Stimulated activated CD8-positive, alpha-beta memory T cell treated with anti-CD3 and anti-CD28 coated beads, Interleukin-15, amount 100 ng/mL, for 48 hours (primary cell): ENCODE measurements at regions not wholly inside any gene's neighbourhood (a gene's known extent, or its start where the extent isn't known, plus 50 kb on each side); places are given as distances from the start of the nearest gene placed in this dataset.

ENCODE experiments used
- DNase-seq, 2 donors: peaks; one replicate each; pipeline ENCODE4 v3.0.0-alpha.2; 2020; ENCODE audit warnings: low read depth in 2 of 2

DNA sequence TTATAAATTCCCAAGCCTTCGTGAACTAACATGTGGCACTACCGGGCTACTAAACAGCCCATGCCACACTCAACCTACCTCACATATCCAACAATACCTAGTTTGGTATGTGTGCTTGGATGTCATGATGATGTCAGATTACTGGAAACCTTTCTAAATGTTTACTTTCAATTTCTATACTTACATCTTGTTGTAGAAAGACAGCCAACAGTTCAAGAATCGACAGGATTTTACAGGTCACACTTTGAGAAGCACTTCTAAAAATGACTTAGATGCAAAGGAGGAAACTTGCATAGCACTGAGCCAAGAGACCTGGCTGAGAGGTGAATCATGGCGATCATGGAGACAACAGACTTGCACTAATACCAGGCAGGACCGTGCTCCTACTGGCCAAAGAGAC lies 209.9 kb downstream of the COL4A1 start:
- no peak for DNase-seq

DNA sequence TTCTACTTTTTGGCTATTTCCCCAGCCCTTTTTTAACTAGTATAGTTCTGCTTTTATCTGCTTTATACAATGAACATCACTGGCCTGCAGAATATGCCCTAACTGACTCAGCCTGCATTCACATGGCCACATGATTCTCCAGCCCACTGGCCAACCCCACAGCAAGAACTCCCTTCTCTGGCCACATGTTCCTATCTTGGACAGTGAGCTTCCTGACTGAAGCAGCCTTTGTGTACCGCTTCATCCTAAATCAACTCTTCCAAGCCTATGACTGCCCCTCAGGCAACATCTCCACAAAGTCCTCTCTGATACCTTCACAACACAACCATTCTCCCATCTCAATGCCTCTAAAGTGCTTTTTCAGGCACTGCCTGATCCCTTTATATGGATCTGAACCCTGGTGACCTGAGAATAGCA lies 214.1 kb downstream of the COL4A1 start:
- DNase-seq, result no peak

DNA sequence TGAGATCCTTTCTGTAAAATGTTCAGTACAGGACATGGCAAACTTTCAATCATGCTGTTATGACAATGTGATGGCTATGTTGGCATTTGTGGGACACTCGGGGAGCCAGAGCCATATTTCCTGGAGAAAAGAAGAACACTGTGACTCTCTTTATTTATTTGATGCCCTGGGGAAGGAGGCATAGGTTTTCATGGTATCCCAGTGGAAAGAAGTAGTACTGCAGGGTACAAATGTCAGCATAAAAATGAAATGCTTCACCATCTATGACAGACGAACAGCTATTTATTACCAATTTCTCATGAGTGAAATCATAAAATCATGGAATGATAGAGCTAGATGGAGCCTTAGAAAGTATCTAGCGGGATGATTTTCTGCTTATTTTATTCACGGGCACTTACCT lies 217.1 kb downstream of the COL4A1 start:
- no peak for DNase-seq

DNA sequence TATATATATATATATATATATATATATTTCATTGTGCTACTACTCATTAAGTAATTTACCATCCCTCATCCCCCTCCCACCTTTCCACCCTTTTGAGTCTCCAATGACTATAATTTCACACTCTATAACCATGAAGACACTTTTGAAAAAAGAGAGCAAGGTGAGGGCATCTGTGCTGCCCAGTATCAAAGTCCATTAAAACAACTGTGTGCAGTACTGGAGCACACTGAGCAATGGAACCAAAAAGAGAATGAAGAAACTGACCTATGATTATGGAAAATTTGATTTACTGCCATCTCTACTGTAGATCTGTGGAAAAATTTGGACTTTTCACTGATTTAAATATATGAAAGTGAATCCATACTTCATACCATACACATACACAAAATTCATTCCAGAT lies 217.9 kb downstream of the COL4A1 start:
- DNase-seq, result no peak

DNA sequence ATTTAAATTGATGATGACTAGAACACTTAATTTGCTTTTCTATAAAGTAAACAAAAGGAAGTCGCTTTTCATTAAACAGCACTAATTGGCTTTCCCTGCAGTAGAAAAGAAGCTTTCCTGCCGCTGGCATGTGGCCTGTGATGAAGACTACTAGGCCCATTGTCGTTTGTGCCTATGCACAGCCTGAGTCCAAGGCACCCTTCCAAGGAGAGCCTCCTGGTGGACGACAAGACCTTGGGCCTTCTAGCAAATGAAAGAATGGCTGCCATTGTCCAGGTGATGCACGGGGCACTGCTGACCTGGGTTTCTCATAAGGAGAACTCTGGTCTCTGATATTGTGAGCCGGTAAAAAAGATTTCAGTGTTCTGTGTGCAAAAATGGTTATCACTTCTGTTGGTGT lies 233.0 kb downstream of the COL4A1 start:
- DNase-seq, result no peak

DNA sequence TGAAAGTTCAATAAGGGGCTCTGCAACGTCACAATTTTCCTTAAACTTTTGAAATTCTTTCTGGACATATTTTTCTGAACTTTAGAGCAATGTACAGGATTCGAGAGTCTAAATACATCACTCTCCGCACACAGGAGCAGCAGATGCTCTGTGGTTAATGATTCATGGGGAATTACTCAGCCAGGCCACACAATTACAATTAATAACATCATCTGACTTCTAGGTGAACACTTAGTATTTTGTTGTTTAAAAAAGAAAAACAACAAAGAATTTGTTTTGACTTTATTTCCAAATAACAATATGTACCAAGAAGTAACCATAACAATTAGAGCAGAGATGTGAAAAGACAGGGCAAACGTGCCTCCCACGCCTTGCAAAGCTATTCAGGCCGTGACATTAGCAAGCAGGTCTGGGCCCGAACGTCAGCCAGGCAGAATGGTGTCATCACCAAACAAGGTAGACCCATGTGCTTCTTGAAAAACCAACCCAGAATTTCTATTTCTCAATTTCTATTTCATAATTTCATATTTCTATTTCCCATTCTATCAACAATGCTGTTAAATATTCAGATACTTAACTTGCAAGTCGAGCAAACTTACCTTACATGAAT lies 236.3 kb downstream of the COL4A1 start:
- DNase-seq, result no peak

DNA sequence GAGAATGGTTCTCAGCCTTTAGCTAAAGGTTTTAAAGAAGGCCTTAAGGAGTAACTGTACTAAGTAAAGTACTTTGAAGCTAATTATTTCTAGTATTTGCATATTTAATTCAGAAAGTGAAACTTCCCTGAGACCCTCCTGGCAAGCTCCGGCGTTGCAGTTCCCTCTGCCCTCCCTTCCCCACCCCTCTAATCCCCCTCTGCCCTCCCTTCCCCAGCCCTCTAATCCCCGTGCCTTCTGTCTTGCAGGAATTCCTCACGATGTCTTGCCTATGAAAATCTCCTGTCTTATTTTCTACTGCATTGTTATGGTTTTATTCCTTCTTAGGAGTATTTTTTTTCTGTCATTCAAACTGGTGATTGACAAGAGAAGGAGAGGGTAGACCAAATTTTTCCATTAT lies 236.9 kb downstream of the COL4A1 start:
- DNase-seq, result no peak

DNA sequence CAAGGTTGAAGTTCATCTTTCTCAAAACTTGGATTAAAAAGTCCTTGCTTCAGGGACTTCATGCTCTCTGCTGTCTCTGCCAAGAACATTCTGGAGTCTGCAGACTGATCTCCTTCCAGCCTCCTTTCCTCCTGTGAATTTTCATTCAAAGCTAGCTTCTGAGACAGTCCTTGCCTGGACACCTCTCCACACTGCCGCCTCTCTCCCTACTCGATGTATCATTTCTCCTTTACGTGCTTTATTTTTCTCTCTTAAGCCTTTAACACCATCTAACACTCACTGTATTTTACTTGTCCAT lies 238.8 kb downstream of the COL4A1 start:
- DNase-seq, result no peak

DNA sequence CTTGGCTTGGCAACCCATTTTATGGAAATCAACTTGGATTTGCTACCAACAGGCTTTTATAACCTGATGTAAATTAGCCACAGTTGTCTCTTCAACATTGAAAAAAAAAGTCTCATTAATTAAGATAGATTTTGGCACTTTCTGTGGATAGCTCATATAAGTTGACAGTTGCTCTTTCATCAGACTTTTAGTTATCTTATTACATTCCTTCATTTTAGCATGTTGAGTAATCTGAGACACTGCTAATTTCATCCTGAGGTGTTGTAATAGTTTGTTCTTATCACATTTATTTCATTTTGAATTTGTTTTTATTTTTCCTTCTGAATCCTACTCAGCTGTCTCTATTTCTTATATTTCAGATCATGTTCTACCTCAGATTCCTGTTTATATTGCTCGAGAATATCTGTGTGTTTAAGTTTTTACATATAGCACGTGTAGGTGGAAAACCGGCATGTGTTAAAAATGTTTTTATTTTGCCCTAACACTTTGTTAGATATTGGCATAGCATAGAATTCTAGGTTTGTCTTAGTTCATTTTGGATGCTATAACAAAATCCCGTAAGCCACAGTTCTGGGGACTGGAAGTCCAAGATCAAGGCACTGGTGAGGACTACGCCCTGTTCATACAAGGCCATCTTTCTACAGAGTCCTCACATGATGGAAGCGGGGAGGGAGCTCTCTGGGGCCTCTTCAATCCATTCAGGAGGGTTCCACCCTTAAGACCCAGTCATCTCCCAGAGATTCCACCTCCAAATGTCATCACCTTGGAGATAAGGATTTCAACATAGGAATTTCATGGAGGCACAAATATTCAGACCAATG lies 239.4 kb downstream of the COL4A1 start:
- DNase-seq, result no peak

DNA sequence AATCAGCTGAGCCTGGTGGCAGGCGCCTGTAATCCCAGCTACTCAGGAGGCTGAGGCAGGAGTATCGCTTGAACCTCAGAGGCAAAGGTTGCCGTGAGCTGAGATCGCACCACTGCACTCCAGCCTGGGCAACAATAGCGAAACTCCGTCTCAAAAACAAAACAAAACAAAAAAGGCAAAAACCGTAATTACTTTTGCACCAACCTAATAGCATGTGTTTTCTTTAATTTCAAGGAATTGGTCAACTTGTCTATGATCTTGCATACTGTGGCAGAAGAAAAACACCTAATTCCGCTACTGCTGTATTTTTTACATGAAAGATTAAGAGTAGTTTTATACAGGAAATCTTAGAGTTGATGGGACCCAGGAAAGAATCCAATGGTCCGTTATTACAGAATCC lies 241.2 kb downstream of the COL4A1 start:
- no peak for DNase-seq

DNA sequence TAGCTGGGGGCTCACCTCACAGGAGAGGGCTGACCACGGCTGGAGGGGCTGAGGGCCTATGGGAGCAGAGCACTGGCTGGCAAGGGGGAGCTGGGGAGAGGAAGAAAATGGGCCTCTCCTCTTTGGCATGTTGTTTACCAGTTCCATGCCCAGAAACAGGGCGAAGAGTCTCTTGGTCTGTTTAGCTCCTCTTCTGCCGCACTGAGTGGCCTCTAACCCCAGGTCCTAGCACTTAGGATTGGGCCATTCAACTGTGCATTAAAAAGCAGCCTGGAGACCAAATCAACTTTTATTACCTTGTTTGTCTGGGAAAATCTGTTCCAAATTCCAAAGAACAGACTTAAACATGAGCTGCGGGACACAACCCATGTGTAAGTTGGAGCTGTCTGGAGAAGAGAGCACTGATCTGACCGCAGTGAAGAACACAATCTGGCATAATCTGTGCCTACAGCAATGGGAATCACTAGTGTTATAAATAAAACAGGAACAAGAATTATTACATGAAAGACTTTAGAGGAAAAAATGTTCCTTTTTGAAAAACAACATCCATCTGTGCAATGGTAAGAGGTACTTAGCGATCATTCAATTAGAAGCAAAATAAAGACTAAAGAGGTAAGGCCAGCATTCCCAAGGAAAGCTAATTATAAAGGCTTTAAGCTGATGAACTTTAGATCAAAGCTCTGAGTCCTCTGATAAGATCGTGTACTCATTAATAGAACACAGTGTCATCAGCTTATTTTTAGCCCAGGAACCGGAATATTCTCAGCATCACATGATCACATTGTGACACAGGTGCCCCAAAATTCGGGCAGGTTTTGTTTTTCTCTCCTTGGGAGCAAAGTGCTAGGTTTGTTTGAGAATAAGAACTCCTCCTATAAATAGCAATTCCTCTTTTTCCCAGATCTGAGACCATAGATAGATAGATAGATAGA lies 243.2 kb downstream of the COL4A1 start:
- DNase-seq, result no peak

DNA sequence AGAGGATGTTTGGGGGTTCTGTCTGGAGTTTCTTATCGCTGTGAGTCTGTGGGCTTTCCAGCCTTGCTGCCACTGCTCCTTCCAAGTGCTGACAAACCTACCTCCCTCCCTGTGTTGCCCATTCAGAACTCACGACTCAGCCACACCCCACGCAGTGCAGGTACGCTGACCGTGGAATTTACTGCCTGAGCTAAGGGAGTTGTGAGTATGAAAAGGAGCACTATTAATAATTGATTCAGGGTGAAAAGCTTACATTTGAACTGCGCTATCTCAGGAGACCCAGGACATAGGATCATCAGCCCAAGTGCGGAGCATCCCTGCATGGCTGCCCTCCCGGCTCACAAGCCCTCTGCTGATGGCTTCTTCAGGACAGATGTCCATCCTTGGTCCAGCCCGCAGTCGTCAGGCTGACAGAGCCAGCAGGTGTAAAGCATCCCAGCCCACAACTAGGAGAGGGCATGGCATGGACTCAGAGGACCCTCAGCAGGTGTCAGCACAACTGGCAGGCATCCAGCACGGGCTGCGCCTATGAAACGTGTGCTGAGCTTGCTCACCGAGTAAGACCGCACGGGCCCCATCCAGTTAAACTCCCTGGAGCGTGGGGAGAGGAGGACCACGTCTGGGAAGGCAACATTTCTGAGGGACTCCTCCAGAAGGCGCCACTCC lies 244.0 kb downstream of the COL4A1 start:
- DNase-seq, result no peak

DNA sequence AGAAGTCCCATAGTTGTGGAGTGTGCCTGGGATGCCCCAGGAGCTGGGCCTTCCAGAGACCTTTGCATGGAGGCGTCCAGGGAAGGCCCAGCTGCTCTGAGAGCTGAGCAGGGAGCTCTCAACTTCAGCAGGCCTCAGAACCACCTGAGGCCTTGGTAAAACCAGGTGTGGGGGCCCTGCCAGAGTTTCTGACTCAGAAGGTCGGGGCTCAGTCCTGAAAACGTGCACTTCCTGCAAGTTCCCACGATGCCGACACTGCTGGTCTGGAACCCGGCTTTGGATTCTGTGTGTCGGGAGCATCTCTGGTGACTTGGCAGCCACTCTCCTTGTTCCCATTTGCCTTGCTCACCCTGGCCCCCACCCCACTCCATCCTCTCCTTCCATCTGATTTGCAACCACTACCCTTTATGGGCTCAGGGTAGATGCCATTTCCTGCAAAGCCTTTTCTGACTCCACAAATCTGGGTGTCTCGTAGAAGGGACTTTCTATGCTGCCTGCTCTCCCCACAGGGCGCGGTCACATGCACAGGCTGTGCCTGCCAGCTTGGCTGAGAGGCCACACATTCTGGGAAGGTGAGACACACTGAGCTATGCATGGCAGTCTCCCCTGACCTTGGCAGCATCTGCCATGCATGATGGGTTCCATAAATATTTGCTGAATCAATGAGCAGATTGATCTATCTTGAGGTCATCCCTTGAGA lies 244.7 kb downstream of the COL4A1 start:
- DNase-seq, result no peak

DNA sequence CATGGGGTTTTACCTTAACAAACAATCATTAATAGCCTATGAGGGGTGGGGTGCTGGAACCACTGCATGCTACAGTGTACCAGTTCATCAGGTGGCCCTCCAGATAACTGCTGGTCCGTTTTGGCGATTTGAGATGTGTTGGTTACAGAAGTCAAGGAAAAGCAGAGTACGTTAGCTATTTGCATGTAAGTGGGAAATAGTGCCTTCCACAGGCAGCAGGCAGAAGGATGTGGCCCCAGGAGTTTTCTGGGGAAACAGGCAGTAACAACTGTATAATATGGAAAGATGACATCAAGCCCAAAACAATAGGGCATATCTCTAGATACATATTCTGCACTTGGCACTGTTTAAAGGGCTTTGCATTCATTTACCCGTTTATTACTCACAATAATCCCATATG lies 245.7 kb downstream of the COL4A1 start:
- no peak for DNase-seq

DNA sequence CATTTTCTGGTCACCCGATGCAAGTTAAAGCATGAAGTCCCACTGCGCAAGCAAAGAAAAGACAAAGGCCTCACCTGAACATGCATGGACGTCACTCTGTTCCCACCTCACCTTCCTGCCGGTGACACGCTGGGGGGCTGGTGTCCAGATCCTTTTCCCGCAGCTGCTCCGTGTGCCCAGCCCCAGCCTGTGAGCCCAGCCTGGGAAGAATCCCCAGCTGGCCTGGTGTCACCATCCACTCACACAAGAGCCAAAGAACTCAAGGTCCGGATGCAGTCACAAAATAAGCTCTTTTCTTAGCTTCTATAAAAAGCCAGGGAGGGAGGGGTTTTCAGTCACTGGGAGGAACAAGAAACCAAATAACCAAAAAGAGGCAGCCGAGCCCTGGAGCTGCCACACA lies 249.9 kb downstream of the COL4A1 start:
- no peak for DNase-seq

DNA sequence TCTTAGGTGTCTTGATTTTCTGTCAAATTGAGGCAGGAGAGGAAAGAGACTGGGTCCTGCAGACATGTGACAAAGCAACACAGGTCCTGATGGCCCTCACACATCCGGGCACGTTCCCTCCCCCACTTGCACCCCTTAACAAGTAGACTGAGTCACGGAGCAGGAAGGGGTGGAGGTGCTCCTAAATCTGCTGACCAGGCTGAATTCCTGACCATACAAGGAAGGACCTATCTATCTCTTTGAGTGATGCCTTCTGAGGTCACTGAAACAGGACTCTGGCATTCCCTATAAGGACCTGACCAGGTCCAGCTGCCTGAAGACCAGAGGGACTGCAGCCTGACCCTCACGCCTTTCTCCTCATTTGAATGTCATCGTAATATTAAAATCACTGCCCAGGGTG lies 250.3 kb downstream of the COL4A1 start:
- DNase-seq, result no peak

DNA sequence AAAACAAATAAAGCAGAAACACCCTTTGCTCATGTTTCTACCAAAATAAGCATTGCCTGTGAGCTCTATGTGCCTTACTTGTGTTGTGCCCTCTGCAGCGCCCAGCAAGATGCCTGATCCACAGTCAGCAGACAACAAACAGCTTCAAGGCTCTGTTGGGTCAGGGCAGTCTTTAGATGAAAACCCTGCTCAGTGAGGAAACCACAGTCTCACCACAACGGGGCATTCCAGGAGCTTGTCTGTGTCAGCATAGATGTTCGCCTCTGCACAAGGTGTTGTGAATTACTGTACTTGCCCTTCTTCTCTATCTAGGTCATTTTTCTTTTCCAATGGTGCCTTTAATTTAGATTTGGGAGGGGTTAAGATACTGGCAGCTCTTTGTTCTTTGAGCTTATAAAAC lies 251.9 kb downstream of the COL4A1 start:
- no peak for DNase-seq

DNA sequence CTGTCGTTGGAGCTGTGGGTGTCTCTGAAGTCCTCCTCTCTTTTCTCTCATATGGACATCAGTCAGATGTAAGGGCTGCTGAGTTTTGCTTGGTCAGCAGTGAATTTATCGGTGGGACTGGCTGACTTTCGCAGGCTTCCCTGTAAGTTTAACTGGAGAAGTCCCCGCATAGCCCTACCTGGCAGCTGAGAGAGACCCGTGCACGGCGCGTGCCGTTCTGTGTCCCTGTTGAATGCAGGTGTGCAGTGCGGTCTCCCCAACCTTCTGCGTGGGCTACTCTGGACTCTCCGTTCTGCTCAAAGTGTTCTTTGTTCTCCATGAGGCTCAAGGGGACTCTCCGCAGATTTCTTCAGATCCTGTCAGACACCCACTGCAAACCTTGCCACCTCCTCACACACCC lies 252.9 kb downstream of the COL4A1 start:
- no peak for DNase-seq

DNA sequence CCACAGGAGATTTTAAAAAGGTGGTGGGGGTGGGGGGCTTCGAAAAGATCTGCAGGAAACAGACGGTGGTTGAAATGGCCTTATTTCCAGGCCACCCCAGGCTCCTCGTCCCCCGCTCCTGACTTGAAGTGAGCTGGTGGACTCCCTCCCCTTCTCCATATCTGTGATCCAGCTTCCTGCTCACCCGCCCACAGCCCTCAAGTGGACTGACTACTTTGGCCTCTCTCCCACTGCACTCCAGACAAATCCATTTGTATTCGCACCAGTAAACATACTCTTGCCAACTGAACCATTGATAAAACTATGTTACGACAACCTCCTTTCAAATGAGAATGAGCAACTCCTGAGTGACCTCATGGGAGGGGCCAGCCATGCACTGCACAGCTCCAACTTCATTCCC lies 259.5 kb downstream of the COL4A1 start:
- no peak for DNase-seq

DNA sequence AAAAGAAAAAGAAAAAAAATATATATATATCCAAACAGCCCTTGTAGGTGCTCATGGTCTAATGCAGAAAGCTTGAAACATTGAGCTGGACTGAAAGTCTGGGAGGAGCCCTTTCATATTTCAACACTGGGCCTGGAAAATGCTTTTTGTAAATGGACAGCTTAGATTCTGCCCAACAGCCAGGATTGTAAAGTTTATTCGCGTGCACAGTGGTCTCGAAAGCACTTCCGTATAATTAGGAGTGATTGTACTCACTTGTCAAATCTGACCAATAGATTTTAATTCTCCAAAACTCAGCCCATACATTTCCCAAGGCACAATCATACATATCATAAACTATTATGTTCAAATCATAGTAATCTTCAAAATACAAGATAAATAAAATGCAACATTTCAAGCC lies 260.1 kb downstream of the COL4A1 start:
- DNase-seq, result no peak

DNA sequence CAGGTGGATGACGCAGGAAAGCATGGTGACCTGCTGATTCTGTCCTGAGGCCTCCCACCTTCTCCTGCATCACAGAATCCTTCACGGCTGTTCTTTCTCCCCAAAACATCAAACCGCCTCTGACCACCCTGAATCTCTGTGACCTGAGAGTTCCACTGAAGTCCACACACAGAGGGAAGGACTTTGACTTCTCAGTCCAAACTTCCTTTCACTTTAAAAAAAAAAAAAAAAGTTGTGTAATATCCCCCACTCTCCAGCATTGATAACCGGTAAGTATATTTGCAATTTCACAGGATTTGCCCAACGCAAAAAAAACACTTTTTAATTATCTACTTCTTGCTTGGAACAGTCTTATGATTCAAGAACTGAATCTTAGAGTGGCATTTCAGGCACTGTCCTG lies 259.5 kb upstream of the IRS2 start:
- DNase-seq, result no peak

DNA sequence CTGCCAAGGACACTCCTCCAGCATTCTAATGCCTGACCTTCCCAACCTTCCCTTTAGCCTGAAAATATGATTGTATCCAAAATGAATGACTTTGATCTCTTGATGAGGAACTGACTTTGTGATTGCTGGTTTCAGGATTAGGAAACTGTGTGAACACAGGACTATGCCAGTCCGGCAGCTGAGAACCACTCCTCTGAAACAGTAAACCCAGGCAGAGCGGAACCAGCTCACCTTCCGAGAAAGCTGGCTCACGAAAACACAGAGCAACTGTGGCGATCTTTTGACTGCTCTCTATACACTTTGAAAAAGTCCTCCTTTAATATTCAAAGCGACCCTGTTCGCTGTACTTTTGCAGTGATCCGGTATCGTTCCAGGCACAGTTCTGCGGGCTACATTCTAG lies 258.8 kb upstream of the IRS2 start:
- DNase-seq, result no peak
